Embryonic facial prominence (tissue), 1 donor: ENCODE measurements at regions not wholly inside any gene's neighbourhood (a gene's known extent, or its start where the extent isn't known, plus 50 kb on each side); places are given as distances from the start of the nearest gene placed in this dataset.
"Not testable (repeated sequence)": the region's sequence is repeated elsewhere in the genome, so short reads cannot be mapped to it uniquely, and the experiment has no call there.

Source experiments
- DNase-seq: peaks from one replicate; pipeline ENCODE4 v3.0.0-alpha.2; 2016; ENCODE audit errors: extremely low spot score

DNA sequence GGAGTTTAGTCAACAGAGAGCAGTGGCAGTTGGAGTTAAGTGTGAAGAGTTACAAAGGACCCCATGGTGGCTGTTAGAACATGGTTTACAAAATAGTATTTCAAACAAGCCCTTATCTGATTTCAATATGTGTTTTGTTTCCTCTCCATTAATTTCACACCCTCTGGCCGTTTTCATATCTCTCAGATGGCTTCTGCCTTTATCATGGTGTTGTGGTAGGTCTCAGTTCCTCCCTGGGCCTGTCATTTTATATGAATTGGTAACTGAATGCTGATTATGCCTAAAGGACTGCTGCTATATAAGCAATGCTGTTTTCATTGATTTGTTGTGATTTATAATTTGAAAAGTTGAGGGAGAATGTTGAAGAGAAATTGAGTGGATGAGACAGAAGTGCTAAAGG, 686.7 kb downstream of the NYAP2 start:
- no peak for DNase-seq

GRCh38 chr2:226085425-226085824, 685.9 kb downstream of the NYAP2 start:
- DNase-seq = not testable (repeated sequence)

GRCh38 chr2:226080334-226080733, 680.8 kb downstream of the NYAP2 start:
- no peak for DNase-seq

DNA sequence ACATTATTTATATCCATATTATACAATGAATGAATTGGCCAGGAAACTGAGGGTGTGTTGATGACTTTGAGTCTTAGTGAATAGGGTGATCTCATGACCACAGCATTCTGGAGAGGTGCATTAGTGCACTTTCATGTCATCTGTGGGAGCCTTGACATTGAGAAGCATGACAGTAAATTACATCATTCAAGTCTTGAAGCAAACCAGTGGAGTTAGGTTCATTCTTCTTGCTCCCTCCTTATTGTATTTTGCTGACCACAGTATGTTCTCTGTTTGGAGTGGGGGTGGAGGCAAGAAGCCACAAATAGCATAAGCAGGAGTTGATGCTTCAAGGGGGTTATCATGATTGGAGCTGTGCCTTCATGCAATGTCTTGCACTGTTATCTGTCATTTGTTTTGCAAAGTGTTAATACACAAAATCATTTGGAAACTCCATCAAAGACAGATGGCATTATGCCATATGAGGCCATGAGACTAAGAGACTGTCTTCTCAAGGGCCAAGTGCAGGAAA, 680.2 kb downstream of the NYAP2 start:
- no peak for DNase-seq

DNA sequence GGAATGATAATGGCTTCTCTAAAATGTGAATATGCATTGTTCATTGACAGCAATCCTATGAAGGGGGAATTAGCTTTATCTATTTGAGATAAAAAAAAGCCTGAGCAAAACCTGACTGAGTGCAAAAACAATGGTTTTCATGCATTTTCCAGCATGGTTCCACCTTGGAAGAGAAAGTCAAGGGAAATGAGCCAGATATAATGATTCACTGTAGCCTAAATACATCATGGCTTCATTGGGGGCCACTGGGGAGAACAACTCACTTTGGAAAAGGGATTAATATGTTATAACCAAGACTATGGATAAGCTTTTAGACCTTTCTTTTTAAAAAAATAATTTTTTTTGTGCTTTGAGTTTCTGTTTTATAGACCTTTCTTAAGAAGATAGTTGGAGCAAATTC, 679.7 kb downstream of the NYAP2 start:
- no peak for DNase-seq

DNA sequence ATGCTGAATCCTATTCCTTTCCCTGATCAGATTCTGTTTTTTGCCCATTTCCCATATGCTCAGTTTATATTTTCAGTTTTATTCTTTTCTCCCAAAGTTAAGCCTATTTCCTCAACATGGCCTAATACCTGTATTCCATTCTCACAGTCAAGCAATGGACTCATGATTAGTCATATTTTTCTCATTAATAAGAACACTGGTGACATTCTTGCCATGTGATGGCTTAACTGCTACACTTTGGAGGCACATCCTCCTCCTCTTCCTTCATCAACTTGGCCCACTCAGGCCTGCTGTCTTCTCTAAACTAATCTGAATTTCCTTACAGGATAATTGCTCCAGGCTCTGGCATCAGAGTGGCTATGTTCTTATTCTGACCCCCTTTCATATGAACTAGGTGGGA, 679.2 kb downstream of the NYAP2 start:
- no peak for DNase-seq

- DNase-seq = no peak
These were observed 678.3 kb downstream of the NYAP2 start for GRCh38 chr2:226077841-226078240.

DNA sequence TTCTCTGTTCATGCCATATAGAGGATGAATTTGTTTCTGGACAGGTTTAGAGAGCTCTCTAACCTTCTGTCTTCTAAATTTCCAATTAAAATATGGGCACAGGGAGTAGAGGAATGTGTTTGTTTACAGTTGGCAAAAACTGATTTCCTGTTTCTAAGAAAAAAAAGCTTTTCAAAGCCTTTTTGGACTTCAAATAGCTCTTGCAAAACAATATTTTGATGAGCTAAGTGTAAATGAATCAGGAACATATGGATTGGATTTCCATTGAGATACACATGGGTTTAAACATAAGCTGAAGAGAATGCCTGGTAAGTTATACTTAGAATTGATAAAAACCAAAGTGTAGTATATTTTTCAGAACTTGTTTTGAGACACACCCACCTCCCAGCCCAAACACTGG, 677.5 kb downstream of the NYAP2 start:
- DNase-seq = no peak

GRCh38 chr2:226076529-226076928, 677.0 kb downstream of the NYAP2 start:
- no peak for DNase-seq

DNA sequence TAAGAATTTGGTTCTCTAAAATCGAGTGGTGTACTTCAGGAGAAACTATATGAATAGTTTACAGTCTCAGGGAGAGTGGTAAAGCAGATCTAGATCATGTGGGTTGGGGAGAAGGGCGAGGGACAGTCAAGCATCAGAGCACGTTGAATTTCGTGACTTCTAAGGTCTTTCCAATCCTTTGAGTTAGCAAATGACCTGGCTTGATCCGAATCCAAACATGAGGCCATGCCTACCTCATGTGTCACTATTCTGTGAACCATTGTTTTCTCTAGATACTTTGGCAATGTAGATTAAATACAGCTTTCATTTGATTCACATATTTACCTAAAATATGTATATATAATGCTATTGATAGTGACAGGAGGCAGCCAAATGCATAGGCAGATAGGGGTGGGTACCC, 674.9 kb downstream of the NYAP2 start:
- no peak for DNase-seq

DNA sequence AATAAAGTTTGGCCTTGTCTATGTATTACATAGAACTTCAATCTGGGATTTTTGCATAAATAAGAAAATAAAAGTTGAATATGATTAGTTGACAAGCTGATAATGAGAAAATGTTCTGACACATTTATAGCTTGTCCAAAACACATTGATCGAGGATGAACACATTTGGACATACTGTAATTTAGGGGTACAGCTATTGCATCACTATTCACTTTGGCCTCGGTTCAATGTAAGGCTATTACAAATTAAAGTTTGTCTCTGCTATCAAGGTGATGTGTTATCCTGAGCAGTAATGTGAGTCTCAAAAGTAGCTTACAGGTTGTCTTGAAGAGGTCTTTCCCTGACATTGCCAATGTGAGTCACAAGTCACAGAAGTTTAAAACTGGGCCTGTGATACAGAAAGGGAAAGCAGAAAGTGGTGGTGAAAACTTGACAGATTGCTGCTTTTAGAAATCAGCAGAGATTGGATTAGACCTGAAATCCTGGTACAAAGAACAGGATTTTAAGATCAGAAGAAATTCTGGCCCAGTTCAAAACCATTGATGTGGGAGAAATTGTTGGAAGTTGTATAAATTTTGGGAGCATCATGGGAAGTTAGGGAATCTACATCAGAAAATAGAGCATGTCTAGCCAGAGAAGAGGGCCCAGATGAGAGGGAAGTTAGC, 674.1 kb downstream of the NYAP2 start:
- DNase-seq = no peak

- no peak for DNase-seq
These were observed 667.4 kb downstream of the NYAP2 start for GRCh38 chr2:226066873-226067272.

DNA sequence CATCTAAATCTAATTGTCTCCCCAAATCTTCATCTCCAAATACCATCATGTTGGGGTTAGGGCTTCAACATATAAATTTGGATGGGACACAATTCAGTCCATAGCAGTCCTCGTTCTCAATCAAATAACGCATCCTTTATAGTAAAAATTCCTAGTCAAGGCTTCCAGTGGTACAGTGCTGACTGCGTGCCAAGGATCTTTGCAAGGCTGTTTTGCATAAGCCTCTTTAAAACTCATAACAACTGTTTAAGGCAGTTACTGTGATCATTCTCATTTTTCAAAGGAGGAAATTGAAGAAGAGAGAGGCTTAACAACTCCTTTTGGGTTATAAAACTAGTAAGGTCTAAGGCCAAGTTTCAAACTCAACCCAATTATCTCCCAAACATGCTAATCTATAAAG, 666.9 kb downstream of the NYAP2 start:
- no peak for DNase-seq

GRCh38 chr2:226064932-226065570, 665.5 kb downstream of the NYAP2 start:
- no peak for DNase-seq

- no peak for DNase-seq
These were observed 664.4 kb downstream of the NYAP2 start for GRCh38 chr2:226063704-226064440.

- no peak for DNase-seq
These were observed 660.6 kb downstream of the NYAP2 start for GRCh38 chr2:226059961-226060627.

DNA sequence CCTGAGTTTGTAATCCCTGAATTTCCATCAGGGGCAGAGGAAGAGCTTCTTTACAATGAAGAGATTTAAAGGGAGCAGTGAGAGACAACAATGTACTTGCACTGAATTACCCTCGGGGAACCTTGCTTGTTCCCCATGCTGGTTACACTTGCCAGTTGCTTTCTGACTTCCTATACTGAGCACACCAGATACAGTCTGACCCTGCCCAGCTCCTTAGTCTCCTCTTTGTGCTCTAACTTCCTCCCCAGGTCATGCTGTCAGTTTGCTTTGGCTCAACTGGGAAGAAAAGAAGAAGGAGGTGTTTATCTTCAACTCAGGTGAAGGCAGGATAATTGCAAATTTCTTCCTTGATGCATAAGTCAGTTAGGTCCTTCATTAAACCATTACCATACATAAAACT, 658.4 kb downstream of the NYAP2 start:
- DNase-seq = no peak

GRCh38 chr2:226057365-226057764, 657.9 kb downstream of the NYAP2 start:
- no peak for DNase-seq

DNA sequence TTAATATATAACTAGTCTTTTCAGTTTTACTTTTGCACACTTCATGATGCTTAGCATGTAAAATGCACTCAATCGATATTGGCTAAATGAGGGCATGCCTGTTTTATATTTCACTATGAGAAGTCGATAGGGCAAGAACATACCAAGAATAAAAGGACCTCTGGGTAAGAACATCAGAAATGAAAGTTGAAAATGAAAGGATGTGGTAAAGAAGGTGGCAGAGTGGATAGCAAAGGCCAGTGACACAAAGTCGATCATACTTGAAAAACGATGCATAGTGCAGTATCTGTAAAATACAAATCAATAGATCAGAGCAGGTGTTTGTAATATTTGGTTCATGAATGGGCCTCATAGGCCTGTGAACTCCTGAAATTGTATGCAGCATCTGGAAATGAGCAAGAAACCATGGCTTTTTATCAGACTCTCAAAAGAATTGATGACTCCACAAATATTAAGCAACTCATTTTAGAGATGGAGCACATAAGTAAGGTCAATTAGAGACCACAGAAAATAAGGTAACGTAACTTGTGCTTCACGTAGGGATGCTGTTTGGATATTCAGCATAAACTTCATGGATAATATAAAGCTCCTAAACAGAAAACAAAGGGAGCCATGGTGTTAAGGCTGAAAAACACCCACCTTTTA, 653.4 kb downstream of the NYAP2 start:
- no peak for DNase-seq

DNA sequence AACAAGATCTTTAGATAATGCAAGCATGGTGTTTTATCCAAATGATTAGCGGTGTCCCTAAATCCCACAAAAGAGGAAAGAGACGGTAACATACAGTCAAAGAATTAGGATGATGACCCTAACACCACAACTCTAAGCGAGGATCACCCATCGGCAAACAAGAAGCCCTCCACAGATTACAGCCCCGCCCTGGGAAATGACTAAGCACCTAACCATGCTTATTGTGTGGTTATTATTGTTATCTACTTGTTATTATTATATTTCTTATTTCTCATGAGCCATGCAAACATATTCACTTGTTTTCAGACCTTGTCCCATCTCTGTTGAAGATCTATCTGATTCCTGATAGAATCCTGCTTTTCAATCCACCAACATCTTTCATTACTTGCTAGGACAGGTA, 651.3 kb downstream of the NYAP2 start:
- DNase-seq = no peak

- peak; percentile 67 for DNase-seq
These were observed 649.1 kb downstream of the NYAP2 start for GRCh38 chr2:226048611-226049010.

DNA sequence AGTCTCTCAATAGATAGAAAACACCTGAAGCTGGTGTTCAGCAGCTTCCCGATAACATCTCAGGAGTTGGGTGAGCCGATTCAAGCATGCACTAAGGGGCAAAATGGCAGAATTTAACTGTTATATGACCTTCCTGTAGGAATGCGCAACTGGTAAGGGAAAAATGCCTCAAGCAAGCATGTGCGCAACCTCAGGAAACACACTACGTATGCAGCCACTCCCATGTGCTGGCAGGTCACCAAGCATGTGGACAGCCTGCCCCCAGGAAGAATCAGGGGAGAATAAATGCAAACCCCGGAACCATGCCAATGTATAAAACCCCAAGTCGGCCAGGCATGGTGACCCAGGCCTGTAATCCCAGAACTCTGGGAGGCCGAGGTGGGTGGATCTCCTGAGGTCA, 645.6 kb downstream of the NYAP2 start:
- no peak for DNase-seq
